Fibroblast of the aortic adventitia (primary cell): ENCODE measurements at regions not wholly inside any gene's neighbourhood (a gene's known extent, or its start where the extent isn't known, plus 50 kb on each side); places are given as distances from the start of the nearest gene placed in this dataset.

Source experiments
- DNase-seq: peaks from one replicate; pipeline ENCODE4 v3.0.0-alpha.2; 2010; ENCODE audit warnings: low read depth
- H3K4me3 ChIP-seq: 2 replicates; pipeline ENCODE4 v1.5.1; 2011; ENCODE audit warnings: low read depth, mild to moderate bottlenecking, control low read depth, low read length, moderate library complexity
- CTCF ChIP-seq: IDR thresholded peaks from 2 replicates; pipeline ENCODE4 v1.5.1; 2011; ENCODE audit warnings: mild to moderate bottlenecking, low read length, control low read depth, inconsistent platforms; ENCODE audit not compliant: insufficient read depth

GRCh38 chr13:67440236-67440975 lies 210.3 kb upstream of the PCDH9 start:
- H3K4me3 ChIP-seq: no peak overlapping the region
- TF ChIP-seq CTCF: no peak
- no peak for DNase-seq

GRCh38 chr13:67439365-67439764 lies 209.2 kb upstream of the PCDH9 start:
- no peak for DNase-seq
- no peak overlapping the region for H3K4me3 ChIP-seq
- TF ChIP-seq CTCF: no peak

GRCh38 chr13:67438465-67438864 lies 208.3 kb upstream of the PCDH9 start:
- no peak for TF ChIP-seq CTCF
- no peak overlapping the region for H3K4me3 ChIP-seq
- no peak for DNase-seq

GRCh38 chr13:67437244-67437643 lies 207.1 kb upstream of the PCDH9 start:
- no peak for DNase-seq
- no peak overlapping the region for H3K4me3 ChIP-seq
- TF ChIP-seq CTCF: no peak

- no peak for DNase-seq
- no peak for TF ChIP-seq CTCF
These were observed 191.3 kb upstream of the PCDH9 start for GRCh38 chr13:67421475-67421874.

GRCh38 chr13:67416047-67416925 lies 186.2 kb upstream of the PCDH9 start:
- peak; percentile 74 for TF ChIP-seq CTCF
- peak; percentile 22 for DNase-seq
- H3K4me3 ChIP-seq: no peak overlapping the region

More at GRCh38 chr13:67421475-67421874, 191.3 kb upstream of the PCDH9 start:
- H3K4me3 ChIP-seq: no peak overlapping the region
